HPDE6-E6E7 (cell line): ENCODE measurements at regions not wholly inside any gene's neighbourhood (a gene's known extent, or its start where the extent isn't known, plus 50 kb on each side); places are given as distances from the start of the nearest gene placed in this dataset.

Experiments used
- DNase-seq: peaks from one replicate; pipeline ENCODE4 v3.0.0; 2011; ENCODE audit warnings: missing footprints; ENCODE audit errors: extremely low spot score

GRCh38 chrX:20432746-20433387, 166.2 kb upstream of the RPS6KA3 start:
- DNase-seq = no peak

GRCh38 chrX:20432048-20432447, 165.3 kb upstream of the RPS6KA3 start:
- no peak for DNase-seq

DNA sequence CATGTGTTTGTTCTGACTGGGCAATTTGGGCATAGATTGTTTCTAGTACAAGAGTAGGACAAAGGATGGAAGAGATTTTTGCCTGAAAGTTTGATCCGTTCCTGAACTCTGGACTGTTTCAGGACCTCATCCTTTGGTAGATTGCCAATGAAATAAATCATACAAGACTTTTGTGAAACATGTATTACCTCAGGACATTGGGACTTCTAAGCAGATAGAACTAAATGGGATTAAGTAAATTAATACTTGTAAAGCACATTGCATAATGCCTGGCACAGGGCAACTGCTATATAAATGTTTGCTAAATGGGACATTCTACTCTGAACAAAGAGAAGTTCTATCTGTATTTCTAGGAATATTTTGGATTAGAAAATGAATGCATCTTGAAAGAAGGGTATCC, 164.8 kb upstream of the RPS6KA3 start:
- DNase-seq = no peak

GRCh38 chrX:20427173-20427770, 160.6 kb upstream of the RPS6KA3 start:
- DNase-seq = no peak

GRCh38 chrX:20421697-20422096, 155.0 kb upstream of the RPS6KA3 start:
- DNase-seq = no peak

DNA sequence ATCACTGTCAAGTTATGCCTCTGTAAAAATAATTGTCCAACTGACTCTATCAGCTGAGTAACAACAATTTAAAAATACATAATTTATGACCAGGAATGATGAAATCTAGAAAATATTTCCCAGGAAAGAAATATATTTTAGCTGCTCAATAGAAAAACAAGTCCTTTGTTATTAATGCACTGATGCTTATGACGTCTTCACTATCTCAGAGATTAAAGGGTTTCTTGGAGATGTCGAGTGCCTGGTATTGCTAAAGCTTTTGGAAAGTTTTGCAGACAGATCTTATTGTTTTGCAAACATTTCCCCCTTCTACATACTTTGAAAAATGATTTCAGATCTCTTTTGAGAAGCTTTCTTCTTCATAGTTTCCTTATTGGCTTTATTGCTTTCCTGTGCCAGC, 154.6 kb upstream of the RPS6KA3 start:
- DNase-seq = no peak

DNA sequence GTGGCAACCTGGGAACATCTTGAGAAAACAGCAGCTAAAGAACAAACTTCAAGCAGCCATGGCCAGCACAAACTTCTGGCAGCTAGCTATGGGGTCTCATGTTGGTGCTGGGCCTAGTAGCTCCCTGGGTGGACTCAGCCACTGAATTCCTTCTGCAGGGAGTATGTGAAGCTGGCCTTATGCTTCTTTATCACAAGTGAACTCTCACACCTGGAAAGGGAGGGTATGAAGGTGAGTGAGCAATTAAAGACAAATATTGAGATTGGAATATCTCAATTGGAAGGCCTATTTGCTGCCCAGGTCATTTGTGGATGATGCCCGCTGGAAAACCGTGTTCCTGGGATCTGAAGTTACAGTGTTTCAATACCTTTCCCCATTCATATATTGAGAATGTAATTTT, 153.3 kb upstream of the RPS6KA3 start:
- no peak for DNase-seq

- no peak for DNase-seq
These were observed 151.9 kb upstream of the RPS6KA3 start for GRCh38 chrX:20418379-20419150.

- DNase-seq = no peak
These were observed 148.2 kb upstream of the RPS6KA3 start for GRCh38 chrX:20414762-20415445.

DNA sequence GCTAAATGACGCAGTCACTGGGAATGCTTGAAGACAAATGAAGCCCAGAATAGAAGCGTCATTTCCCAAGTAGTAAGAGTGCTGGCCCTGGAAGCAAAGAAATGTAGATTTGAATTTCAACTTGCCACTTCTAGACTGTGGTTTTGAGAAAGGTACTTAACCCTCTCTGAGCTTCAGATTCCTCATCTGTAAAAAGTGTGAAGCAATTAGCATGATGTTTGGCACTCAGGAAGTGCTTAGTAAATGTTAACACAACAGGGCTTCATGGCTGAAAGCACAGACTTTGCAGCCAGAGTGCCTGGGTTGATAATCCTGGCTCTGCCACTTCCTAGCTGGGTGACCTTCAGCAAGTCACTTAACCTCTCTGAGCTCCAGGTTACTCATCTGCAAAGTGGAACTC, 147.4 kb upstream of the RPS6KA3 start:
- DNase-seq = no peak

DNA sequence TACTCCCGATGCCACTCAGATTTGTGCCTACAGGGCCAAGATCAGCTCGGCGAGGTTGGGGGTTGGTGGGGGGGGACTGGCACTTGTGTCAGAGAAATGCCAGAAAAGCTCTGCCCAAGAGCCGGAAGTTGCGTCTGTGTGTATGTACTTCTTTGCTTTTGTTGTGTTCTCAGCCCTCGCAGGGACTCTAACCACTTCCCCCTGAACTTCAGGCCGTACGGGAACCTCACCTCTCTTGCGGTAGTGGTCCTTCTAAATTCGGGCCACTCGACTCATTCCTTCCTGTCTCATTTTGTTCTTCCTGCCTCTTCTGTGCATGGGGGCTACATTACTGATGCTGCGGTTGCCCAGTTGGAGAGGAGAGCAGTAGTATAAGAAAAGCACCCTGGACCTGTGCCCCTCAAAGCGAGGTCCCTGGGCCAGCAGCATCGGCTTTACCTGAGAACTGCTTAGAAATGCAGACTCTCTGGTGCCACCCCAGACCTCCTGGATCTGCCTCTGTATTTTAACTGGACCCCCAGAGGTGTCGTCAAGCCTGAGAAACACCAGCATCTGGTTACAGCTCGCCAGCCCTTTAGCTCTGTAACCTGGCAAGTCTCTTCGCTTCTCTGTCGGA, 146.3 kb upstream of the RPS6KA3 start:
- no peak for DNase-seq

GRCh38 chrX:20410540-20410939, 143.8 kb upstream of the RPS6KA3 start:
- DNase-seq = no peak

DNA sequence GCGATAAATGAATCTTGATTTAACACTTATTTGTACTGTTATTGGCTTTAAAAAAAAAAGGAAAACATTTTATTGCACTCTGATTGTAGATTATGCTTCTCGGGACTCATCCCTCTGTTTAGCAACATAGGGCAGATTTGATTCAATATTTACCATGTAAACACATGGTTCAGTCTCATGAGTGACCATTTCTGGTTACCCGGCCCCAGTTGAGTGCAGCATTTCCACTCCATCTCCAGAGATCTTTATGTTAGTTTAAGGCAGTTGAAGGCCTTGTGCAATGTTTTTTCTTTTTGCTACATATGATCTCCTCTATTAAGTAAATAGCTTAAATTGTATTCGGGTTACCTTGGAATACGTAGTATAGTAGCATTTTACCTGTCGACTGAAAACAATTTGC, 143.3 kb upstream of the RPS6KA3 start:
- no peak for DNase-seq

DNA sequence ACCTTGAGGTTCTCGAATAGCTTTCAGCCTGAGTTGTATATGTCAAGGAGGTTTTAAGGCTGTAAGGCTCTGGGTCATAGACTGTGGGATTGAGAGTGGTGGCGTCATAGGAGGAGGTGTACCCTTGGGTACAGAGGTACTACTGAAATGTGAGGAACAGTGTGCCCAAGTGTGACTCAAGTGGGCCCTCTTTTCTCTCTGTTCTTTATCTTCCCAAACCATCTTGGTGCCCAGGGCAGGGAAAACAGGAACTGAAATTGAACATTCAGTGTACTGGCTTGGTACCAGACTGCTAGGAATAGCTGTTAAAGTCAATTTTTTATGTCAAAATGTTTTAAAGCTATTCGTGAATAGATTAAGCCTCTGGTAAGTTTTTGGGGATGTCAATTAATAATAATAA, 136.2 kb upstream of the RPS6KA3 start:
- no peak for DNase-seq

- no peak for DNase-seq
These were observed 133.2 kb upstream of the RPS6KA3 start for GRCh38 chrX:20399728-20400414.

GRCh38 chrX:20397587-20397986, 130.9 kb upstream of the RPS6KA3 start:
- DNase-seq = no peak

DNA sequence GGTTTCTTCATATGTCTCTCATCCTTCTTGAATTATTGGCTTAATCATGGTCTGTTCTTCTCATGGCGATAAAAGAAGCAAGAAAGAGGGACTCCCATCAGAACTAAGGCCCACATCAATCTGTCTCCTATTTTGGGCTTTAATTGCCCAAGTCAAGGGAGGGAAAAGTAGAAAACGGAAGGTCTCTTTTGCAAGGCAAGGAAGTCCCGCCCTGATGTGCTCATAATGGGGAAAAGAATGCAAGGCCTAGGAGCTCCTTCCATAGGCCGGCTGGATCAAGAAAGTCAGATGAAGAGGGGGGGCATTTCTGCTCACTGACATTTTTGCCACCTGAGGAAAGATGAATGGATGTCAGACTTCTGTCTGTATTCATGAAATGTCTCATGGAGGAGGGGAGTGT, 127.7 kb upstream of the RPS6KA3 start:
- DNase-seq = no peak

DNA sequence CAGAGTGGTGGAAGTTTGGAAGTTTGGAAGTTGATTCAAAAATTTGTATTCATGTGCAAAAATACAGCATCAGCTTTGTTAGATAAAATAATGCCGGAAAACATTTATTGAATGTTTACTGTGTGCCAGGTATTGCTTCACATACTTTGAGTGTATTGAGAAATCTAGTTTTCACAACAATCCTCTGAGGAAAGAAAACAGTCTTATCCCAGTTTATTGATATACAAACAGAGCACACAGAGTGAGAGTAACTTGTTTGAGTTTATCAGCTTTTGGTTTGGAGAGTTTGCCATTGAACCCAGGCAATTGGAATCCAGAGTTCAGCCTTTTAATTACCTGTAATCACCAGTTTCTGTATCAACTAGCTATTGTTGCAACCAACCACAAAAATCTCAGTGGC, 127.2 kb upstream of the RPS6KA3 start:
- DNase-seq = no peak

DNA sequence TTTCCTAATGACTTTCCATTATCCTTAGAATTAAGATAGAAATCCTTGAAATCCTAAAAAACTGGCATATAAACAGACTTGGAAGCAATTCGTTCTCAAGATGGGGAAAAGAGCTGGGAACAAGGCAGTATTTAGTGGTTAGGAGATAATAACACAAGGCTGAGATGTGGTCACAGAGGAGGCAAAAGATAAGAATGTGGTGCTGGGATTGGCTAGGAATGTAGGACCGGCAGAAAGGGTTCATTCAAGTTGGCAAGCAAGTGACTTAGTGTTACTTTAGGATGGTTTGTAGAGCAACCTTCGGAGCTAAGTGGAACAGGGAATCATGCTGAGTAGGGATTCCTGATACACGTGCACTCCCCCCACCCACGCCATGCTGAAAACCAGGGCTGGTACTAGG, 121.9 kb upstream of the RPS6KA3 start:
- DNase-seq = no peak

DNA sequence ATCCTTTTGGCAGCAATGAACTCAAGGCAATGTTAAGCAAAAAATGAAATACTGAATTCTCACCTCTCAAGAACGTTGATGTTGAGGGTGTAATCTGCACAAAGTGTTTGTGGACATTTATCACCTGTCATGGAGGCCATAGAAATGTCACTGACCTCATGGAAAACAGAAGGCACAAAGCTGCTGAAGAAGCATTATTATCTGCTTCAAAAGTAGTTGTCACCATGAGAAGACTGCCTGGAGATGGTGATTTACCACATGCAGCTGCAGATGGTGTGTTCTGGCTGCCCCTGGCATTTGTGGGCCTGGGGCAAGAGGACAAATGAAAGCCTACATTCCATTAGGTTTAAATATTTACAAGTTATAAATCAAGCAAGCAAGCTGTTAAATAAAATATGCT, 116.8 kb upstream of the RPS6KA3 start:
- no peak for DNase-seq

- no peak for DNase-seq
These were observed 116.0 kb upstream of the RPS6KA3 start for GRCh38 chrX:20382518-20383297.
